SK-N-SH (cell line): ENCODE measurements at regions not wholly inside any gene's neighbourhood (a gene's known extent, or its start where the extent isn't known, plus 50 kb on each side); places are given as distances from the start of the nearest gene placed in this dataset.

ENCODE experiments used
- CTCF ChIA-PET: fragments of 300-600, 350-600 bp; formaldehyde crosslinking; extraction: SDS; loops from one replicate; lab custom pipeline; 2021; lab: Yijun Ruan, JAX
- POLR2A ChIA-PET: fragments of 350-600 bp; sonication (Branson Sonifier 250); formaldehyde crosslinking; extraction: SDS; loops from one replicate; lab custom pipeline; 2020; ENCODE audit warnings: antibody characterized with exemption, inconsistent platforms; lab: Yijun Ruan, JAX
- DNase-seq: peaks from one replicate; pipeline ENCODE4 v3.0.0; 2012
- H2AFZ ChIP-seq: fragments of 200-600 bp; sonication (generic); 2 replicates; pipeline ENCODE4 v1.8.1; 2016; ENCODE audit warnings: antibody characterized with exemption, mild to moderate bottlenecking, low read depth
- H3F3A ChIP-seq: fragments of 200-600 bp; sonication (generic); replicated peaks from 2 replicates; pipeline ENCODE3; 2016; ENCODE audit warnings: antibody characterized with exemption, mild to moderate bottlenecking; ENCODE audit not compliant: insufficient read depth
- H3K27ac ChIP-seq, 2 experiments: fragments of 200-500 bp in 1 of 2; fragments of 200-600 bp in 1 of 2; sonication (Bioruptor generic) in 1 of 2; sonication (generic), shearing (Covaris generic) in 1 of 2; 2 replicates each; pipeline versions ENCODE4 v1.5.1 to v1.6.1; 2014 to 2016; ENCODE audit warnings: low read depth in 2 of 2, inconsistent platforms in 1 of 2, low read length in 1 of 2, mild to moderate bottlenecking in 1 of 2, mixed read lengths in 1 of 2
- H3K27me3 ChIP-seq: fragments of 200-600 bp; sonication (generic), shearing (Covaris generic); 2 replicates; pipeline ENCODE4 v1.6.1; 2016; ENCODE audit warnings: mixed run types; ENCODE audit not compliant: insufficient read depth
- H3K36me3 ChIP-seq, 2 experiments: fragments of 200-500 bp in 1 of 2; fragments of 200-600 bp in 1 of 2; sonication (Bioruptor generic) in 1 of 2; sonication (generic) in 1 of 2; replicated peaks in 1 of 2; 2 replicates each; pipeline versions ENCODE3 to v1.5.1; 2014 to 2016; ENCODE audit warnings: low read length in 1 of 2, mild to moderate bottlenecking in 1 of 2; ENCODE audit not compliant: insufficient read depth in 2 of 2, control insufficient read depth in 1 of 2
- H3K4me1 ChIP-seq, 2 experiments: fragments of 200-500 bp in 1 of 2; fragments of 200-600 bp in 1 of 2; sonication (Bioruptor generic) in 1 of 2; sonication (generic), shearing (Covaris generic) in 1 of 2; 2 replicates each; pipeline versions ENCODE4 v1.5.1 to v1.6.1; 2014 to 2016; ENCODE audit warnings: low read depth in 1 of 2, low read length in 1 of 2, mixed run types in 1 of 2; ENCODE audit not compliant: insufficient read depth in 2 of 2, control insufficient read depth in 1 of 2
- H3K4me2 ChIP-seq: fragments of 200-600 bp; sonication (generic), shearing (Covaris generic); 2 replicates; pipeline ENCODE4 v1.6.1; 2017; ENCODE audit warnings: mixed run types
- H3K4me3 ChIP-seq, 2 experiments: fragments of 200-500 bp in 1 of 2; fragments of 200-600 bp in 1 of 2; sonication (Bioruptor generic) in 1 of 2; sonication (generic), shearing (Covaris generic) in 1 of 2; 2 replicates each; pipeline versions ENCODE4 v1.5.1 to v1.8.1; 2014 to 2016; ENCODE audit warnings: low read depth in 2 of 2, inconsistent platforms in 1 of 2, low read length in 1 of 2, mild to moderate bottlenecking in 1 of 2, mixed read lengths in 1 of 2, moderate library complexity in 1 of 2
- H3K79me2 ChIP-seq: fragments of 200-600 bp; sonication (generic); 2 replicates; pipeline ENCODE4 v1.8.1; 2017; ENCODE audit warnings: mild to moderate bottlenecking; ENCODE audit not compliant: insufficient read depth
- H3K9ac ChIP-seq: fragments of 200-600 bp; sonication (generic); 2 replicates; pipeline ENCODE4 v1.6.1; 2017; ENCODE audit warnings: mixed run types
- H3K9me2 ChIP-seq: fragments of 200-600 bp; sonication (generic); 2 replicates; pipeline ENCODE4 v1.6.1; 2017; ENCODE audit warnings: mixed run types
- H3K9me3 ChIP-seq: fragments of 200-600 bp; sonication (generic); 2 replicates; pipeline ENCODE4 v1.6.1; 2017; ENCODE audit warnings: mixed run types, mild to moderate bottlenecking, moderate library complexity
- H4K20me1 ChIP-seq: fragments of 200-600 bp; sonication (generic); 2 replicates; pipeline ENCODE4 v1.6.1; 2017; ENCODE audit warnings: mild to moderate bottlenecking, mixed run types; ENCODE audit not compliant: insufficient read depth
- MEF2A ChIP-seq: IDR thresholded peaks from 2 replicates; pipeline ENCODE4 v1.4.0; 2012; ENCODE audit warnings: low read depth, borderline replicate concordance
- RCOR1 ChIP-seq: fragments of 150-350 bp; IDR thresholded peaks from 2 replicates; pipeline ENCODE4 v1.6.1; 2017; ENCODE audit warnings: antibody characterized with exemption, low read length
- RFX5 ChIP-seq: IDR thresholded peaks from 2 replicates; pipeline ENCODE4 v1.6.1; 2012; ENCODE audit warnings: mild to moderate bottlenecking, improper control_type of control experiment, low read length
- TAF1 ChIP-seq: IDR thresholded peaks from 2 replicates; pipeline ENCODE4 v1.6.1; 2012; ENCODE audit warnings: low read depth, mild to moderate bottlenecking, low read length, moderate library complexity, borderline replicate concordance
- YY1 ChIP-seq: IDR thresholded peaks from 2 replicates; pipeline ENCODE4 v1.4.0; 2012; ENCODE audit warnings: low read depth, mild to moderate bottlenecking
- WGBS: methylation state at CpG from one replicate; pipeline ENCODE4 v1.1.6; 2017; ENCODE audit warnings: low lambda C conversion rate; 5-methylcytosine and 5-hydroxymethylcytosine counted together
- TF ChIP-seq, protein P1 (sequence below): IDR thresholded peaks from 2 replicates; pipeline ENCODE4 v1.4.0; 2012; ENCODE audit warnings: low read depth, borderline replicate concordance
- TF ChIP-seq, protein P2 (sequence below): fragments of 200-600 bp; sonication (generic); IDR thresholded peaks from 2 replicates; pipeline ENCODE4 v1.6.1; 2017; ENCODE audit warnings: antibody characterized with exemption, mild to moderate bottlenecking, moderate library complexity
- TF ChIP-seq, protein P3 (sequence below): fragments of 150-350 bp; IDR thresholded peaks from 2 replicates; pipeline ENCODE4 v1.6.1; 2016; ENCODE audit warnings: mild to moderate bottlenecking, low read depth, low read length
- TF ChIP-seq, protein P4 (sequence below): IDR thresholded peaks from 2 replicates; pipeline ENCODE4 v1.4.0; 2012; ENCODE audit warnings: low read depth

DNA sequence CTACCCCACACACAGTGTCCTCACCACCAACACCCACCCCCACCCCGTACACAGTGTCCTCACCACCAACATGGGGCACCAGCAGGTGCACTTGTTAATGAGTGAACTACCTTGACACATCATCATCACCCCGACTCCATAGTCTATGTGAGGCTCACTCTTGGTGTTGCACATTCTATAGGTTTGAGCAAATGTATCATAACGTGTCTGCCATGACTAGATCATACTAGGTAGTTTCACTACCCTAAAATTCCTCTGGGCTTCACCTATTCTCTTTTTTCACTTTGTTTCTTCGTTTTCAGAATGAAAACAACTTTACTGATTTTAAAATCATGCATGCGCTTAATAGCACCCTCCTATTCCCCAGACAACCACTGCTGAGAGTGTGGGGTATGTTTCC lies 102.6 kb upstream of the SLC6A6 start:
- no peaks in the 10 kb centered on the region for H3K36me3 ChIP-seq
- H3K4me1 ChIP-seq = peaks cover 0 to 7% of the 10 kb centered on the region in 2 experiments; a peak in 1 of 4 replicates
- H4K20me1 ChIP-seq = no peaks in the 10 kb centered on the region
- H3K79me2 ChIP-seq = no peaks in the 10 kb centered on the region
- DNase-seq = no peak
- H3K27me3 ChIP-seq = no peaks in the 10 kb centered on the region; the same call in 1 of the 2 replicates
- H3K4me3 ChIP-seq = no peak overlapping the region
- H3F3A ChIP-seq = no peaks in the 10 kb centered on the region
- no peak overlapping the region for H3K27ac ChIP-seq
- CTCF ChIA-PET = interaction anchor here (0.9 kb wide), 1 partner anchor 36 kb away, joined by 3 read pairs; no protein-coding TSS in a partner anchor
- POLR2A ChIA-PET = no interaction called here
- TF ChIP-seq, protein P1, sequence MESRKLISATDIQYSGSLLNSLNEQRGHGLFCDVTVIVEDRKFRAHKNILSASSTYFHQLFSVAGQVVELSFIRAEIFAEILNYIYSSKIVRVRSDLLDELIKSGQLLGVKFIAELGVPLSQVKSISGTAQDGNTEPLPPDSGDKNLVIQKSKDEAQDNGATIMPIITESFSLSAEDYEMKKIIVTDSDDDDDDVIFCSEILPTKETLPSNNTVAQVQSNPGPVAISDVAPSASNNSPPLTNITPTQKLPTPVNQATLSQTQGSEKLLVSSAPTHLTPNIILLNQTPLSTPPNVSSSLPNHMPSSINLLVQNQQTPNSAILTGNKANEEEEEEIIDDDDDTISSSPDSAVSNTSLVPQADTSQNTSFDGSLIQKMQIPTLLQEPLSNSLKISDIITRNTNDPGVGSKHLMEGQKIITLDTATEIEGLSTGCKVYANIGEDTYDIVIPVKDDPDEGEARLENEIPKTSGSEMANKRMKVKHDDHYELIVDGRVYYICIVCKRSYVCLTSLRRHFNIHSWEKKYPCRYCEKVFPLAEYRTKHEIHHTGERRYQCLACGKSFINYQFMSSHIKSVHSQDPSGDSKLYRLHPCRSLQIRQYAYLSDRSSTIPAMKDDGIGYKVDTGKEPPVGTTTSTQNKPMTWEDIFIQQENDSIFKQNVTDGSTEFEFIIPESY = no peak
- no peak for TF ChIP-seq MEF2A
- no peak for TF ChIP-seq TAF1
- no peak for TF ChIP-seq RFX5
- TF ChIP-seq, protein P2, sequence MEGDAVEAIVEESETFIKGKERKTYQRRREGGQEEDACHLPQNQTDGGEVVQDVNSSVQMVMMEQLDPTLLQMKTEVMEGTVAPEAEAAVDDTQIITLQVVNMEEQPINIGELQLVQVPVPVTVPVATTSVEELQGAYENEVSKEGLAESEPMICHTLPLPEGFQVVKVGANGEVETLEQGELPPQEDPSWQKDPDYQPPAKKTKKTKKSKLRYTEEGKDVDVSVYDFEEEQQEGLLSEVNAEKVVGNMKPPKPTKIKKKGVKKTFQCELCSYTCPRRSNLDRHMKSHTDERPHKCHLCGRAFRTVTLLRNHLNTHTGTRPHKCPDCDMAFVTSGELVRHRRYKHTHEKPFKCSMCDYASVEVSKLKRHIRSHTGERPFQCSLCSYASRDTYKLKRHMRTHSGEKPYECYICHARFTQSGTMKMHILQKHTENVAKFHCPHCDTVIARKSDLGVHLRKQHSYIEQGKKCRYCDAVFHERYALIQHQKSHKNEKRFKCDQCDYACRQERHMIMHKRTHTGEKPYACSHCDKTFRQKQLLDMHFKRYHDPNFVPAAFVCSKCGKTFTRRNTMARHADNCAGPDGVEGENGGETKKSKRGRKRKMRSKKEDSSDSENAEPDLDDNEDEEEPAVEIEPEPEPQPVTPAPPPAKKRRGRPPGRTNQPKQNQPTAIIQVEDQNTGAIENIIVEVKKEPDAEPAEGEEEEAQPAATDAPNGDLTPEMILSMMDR = no peak
- TF ChIP-seq, protein P3, sequence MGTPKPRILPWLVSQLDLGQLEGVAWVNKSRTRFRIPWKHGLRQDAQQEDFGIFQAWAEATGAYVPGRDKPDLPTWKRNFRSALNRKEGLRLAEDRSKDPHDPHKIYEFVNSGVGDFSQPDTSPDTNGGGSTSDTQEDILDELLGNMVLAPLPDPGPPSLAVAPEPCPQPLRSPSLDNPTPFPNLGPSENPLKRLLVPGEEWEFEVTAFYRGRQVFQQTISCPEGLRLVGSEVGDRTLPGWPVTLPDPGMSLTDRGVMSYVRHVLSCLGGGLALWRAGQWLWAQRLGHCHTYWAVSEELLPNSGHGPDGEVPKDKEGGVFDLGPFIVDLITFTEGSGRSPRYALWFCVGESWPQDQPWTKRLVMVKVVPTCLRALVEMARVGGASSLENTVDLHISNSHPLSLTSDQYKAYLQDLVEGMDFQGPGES = no peak
- TF ChIP-seq RCOR1 = no peak
- TF ChIP-seq YY1 = no peak
- H3K9me3 ChIP-seq = no peaks in the 10 kb centered on the region
- WGBS = 47% methylated on average over 4 of the region's 5 CpGs
- H3K9ac ChIP-seq = no peak overlapping the region
- no peak overlapping the region for H2AFZ ChIP-seq
- H3K4me2 ChIP-seq = no peak overlapping the region
- no peaks in the 10 kb centered on the region for H3K9me2 ChIP-seq

DNA sequence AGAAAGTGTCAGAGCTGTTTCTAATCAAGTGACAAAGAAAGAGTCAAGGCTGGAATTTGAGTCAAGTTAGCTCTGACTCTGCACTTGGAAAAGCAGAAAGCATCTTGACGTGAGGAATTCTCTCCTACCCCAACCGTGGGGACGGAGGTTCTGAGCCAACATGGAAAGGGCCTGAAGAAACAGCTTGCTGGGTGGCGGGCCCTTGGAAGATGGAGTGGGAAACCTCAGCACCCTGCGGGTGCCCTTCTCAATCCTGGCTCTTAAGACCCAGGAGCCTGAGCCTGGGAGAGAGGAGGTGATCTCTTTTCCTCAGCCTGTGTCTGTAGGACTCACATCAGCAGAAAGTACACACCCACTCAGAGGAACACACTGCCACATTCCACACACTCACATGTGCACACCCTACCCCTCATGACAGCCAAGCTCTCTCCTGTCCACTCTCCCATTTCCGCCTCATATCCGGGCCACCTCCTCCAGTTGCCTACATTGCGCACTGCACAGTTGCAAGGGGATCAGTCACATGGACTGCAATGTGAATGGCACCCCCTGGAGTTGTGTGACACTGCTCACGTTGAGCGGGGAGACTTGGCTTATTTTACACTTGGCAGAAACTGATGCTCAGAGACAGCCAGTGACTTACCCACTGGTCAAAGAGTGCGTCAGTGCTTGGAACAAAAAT lies 101.5 kb upstream of the SLC6A6 start:
- ChIA-PET POLR2A (no interaction called here), CTCF (no interaction called here)
- Histone ChIP-seq H4K20me1 (no peaks in the 10 kb centered on the region), H3K27me3 (no peaks in the 10 kb centered on the region; the same call in 1 of the 2 replicates), H3K79me2 (no peaks in the 10 kb centered on the region), H3K4me3 (no peak overlapping the region), H3K27ac (no peak overlapping the region), H3K9ac (no peak overlapping the region), H3K4me2 (no peak overlapping the region), H3K4me1 (peaks cover 0 to 7% of the 10 kb centered on the region in 2 experiments; a peak in 1 of 4 replicates), H3K9me2 (no peaks in the 10 kb centered on the region), H3F3A (no peaks in the 10 kb centered on the region), H3K36me3 (no peaks in the 10 kb centered on the region), H3K9me3 (no peaks in the 10 kb centered on the region), H2AFZ (no peak overlapping the region)
- DNase-seq = no peak
- WGBS = 83% methylated on average over 9 of the region's 11 CpGs
- TF ChIP-seq, protein P4, sequence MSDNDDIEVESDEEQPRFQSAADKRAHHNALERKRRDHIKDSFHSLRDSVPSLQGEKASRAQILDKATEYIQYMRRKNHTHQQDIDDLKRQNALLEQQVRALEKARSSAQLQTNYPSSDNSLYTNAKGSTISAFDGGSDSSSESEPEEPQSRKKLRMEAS = no peak
